ENCODE measurements at regions not wholly inside any gene's neighbourhood (a gene's known extent, or its start where the extent isn't known, plus 50 kb on each side); places are given as distances from the start of the nearest gene placed in this dataset.
A peak's percentile ranks its signal among the peaks of the same experiment; 100 is the strongest.
"Not testable (repeated sequence)": the region's sequence is repeated elsewhere in the genome, so short reads cannot be mapped to it uniquely, and the experiment has no call there.

- Mint-ChIP-seq H3K36me3 (no peaks in the 10 kb centered on the region), H3K27ac (no peak overlapping the region), H3K9me3 (peaks cover 0 to 8% (median 0%) of the 10 kb centered on the region in 8 donors), H3K4me1 (no peaks in the 10 kb centered on the region), H3K4me3 (no peak overlapping the region), H3K27me3 (peaks cover 8 to 15% of the 10 kb centered on the region in 2 donors)
- intact Hi-C loops (cut with micrococcal nuclease): no loop called here
- Histone ChIP-seq H3K4me1 (ENCODE audit: insufficient read depth, low read length) (no peaks in the 10 kb centered on the region), H3K36me3 (ENCODE audit: insufficient read depth, low read length) (no peaks in the 10 kb centered on the region), H3K27me3 (ENCODE audit: insufficient read depth, low read length) (no peaks in the 10 kb centered on the region), H3K4me3 (ENCODE audit: low read length in 2 of 2) (no peak overlapping the region), H3K9me3 (ENCODE audit: control insufficient read depth in 1 of 2, low read length in 2 of 2) (no peaks in the 10 kb centered on the region), H3K27ac (ENCODE audit: low read depth, low read length) (no peak overlapping the region)
- no peak for DNase-seq
- ChIA-PET CTCF (ENCODE audit: partially characterized antibody) (no interaction called here), POLR2A (ENCODE audit: partially characterized antibody) (no interaction called here)
These were observed 247.7 kb upstream of the SFSWAP start for GRCh38 chr12:131463174-131463573.

DNA sequence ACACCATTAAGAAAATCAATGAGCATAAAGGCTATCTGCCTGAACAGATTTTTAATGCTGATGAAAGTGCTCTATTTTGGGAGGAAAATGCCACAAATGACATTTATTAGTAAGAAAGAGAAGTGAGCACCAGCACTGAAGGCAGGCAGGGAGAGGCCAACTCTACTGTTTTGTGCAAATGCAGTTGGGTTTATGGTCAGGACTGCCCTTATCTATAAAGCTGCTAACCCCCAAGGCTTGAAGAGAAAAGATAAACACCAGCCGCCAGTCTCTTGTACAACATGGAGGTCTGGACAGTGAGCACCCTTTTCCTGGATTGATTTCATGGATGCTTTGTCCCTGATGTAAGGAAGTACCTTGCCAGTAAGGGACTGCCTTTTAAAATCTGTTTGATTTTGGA, 246.8 kb upstream of the SFSWAP start:
- ChIA-PET CTCF (ENCODE audit: partially characterized antibody) (no interaction called here), POLR2A (ENCODE audit: partially characterized antibody) (no interaction called here)
- Histone ChIP-seq H3K9me3 (ENCODE audit: control insufficient read depth in 1 of 2, low read length in 2 of 2) (no peaks in the 10 kb centered on the region), H3K4me3 (ENCODE audit: low read length in 2 of 2) (no peak overlapping the region), H3K27me3 (ENCODE audit: insufficient read depth, low read length) (no peaks in the 10 kb centered on the region), H3K4me1 (ENCODE audit: insufficient read depth, low read length) (no peaks in the 10 kb centered on the region), H3K27ac (ENCODE audit: low read depth, low read length) (no peak overlapping the region), H3K36me3 (ENCODE audit: insufficient read depth, low read length) (no peaks in the 10 kb centered on the region)
- no peak overlapping the region for H3K4me3 Mint-ChIP-seq
- intact Hi-C loops (cut with micrococcal nuclease): no loop called here
- peaks cover 0 to 8% (median 0%) of the 10 kb centered on the region in 8 donors for H3K9me3 Mint-ChIP-seq
- H3K27me3 Mint-ChIP-seq: peaks cover 6 to 8% of the 10 kb centered on the region in 2 donors
- H3K36me3 Mint-ChIP-seq: no peaks in the 10 kb centered on the region
- H3K27ac Mint-ChIP-seq: no peak overlapping the region
- no peaks in the 10 kb centered on the region for H3K4me1 Mint-ChIP-seq
- DNase-seq: no peak

DNA sequence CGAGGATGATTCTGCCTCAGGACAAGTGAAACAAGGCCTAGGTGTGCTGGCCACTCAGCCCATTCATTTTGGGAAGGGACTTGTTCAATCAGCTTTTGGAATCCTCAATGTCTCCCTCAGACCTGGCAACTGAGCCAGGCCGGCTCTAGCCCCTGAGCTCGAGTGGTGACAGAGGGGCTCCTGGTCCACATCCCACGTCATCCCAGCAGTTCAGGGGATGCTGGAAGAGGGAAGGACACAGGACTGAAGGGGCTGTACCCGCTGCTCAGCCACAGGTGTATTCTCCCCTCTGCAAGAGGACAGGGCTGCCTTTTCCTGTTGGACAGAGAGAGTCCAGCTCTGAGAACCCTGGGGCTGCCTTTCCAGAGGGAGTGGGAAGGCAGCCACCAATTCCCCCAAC, 244.6 kb upstream of the SFSWAP start:
- ChIA-PET POLR2A (ENCODE audit: partially characterized antibody) (no interaction called here), CTCF (ENCODE audit: partially characterized antibody) (no interaction called here)
- H3K9me3 Mint-ChIP-seq: peaks cover 0 to 8% (median 0%) of the 10 kb centered on the region in 8 donors
- H3K36me3 Mint-ChIP-seq: no peaks in the 10 kb centered on the region
- H3K4me1 Mint-ChIP-seq: peaks cover 0 to 2% (median 0%) of the 10 kb centered on the region in 4 donors
- H3K4me3 Mint-ChIP-seq: no peak overlapping the region
- DNase-seq: no peak
- intact Hi-C loops (cut with micrococcal nuclease): no loop called here
- H3K27ac Mint-ChIP-seq: no peak overlapping the region
- no peak overlapping the region for H3K4me3 ChIP-seq (ENCODE audit: low read length in 2 of 2)
- H3K27me3 ChIP-seq (ENCODE audit: insufficient read depth, low read length): no peaks in the 10 kb centered on the region
- no peak overlapping the region for H3K27ac ChIP-seq (ENCODE audit: low read depth, low read length)
- no peaks in the 10 kb centered on the region for H3K9me3 ChIP-seq (ENCODE audit: control insufficient read depth in 1 of 2, low read length in 2 of 2)
- no peaks in the 10 kb centered on the region for H3K4me1 ChIP-seq (ENCODE audit: insufficient read depth, low read length)
- no peaks in the 10 kb centered on the region for H3K36me3 ChIP-seq (ENCODE audit: insufficient read depth, low read length)
- peaks cover 1 to 7% of the 10 kb centered on the region in 2 donors for H3K27me3 Mint-ChIP-seq

- CTCF ChIA-PET (ENCODE audit: partially characterized antibody): no interaction called here
- peaks cover 1 to 7% of the 10 kb centered on the region in 2 donors for H3K27me3 Mint-ChIP-seq
These were observed 244.0 kb upstream of the SFSWAP start for GRCh38 chr12:131466932-131467331.

GRCh38 chr12:131468206-131468605, 242.7 kb upstream of the SFSWAP start:
- DNase-seq: no peak
- H3K36me3 ChIP-seq (ENCODE audit: insufficient read depth, low read length): no peaks in the 10 kb centered on the region
- peaks cover 0 to 2% (median 0%) of the 10 kb centered on the region in 4 donors for H3K4me1 Mint-ChIP-seq
- intact Hi-C loops (cut with micrococcal nuclease): no loop called here
- H3K9me3 Mint-ChIP-seq: peaks cover 0 to 1% (median 0%) of the 10 kb centered on the region in 8 donors
- no peak overlapping the region for H3K4me3 Mint-ChIP-seq
- no peaks in the 10 kb centered on the region for H3K9me3 ChIP-seq (ENCODE audit: control insufficient read depth in 1 of 2, low read length in 2 of 2)
- H3K4me3 ChIP-seq (ENCODE audit: low read length in 2 of 2): no peak overlapping the region
- no peaks in the 10 kb centered on the region for H3K4me1 ChIP-seq (ENCODE audit: insufficient read depth, low read length)
- CTCF ChIA-PET (ENCODE audit: partially characterized antibody): no interaction called here
- no peak overlapping the region for H3K27ac ChIP-seq (ENCODE audit: low read depth, low read length)
- peak overlapping the region in 1 of 7 donors; percentile 13 for H3K27ac Mint-ChIP-seq
- POLR2A ChIA-PET (ENCODE audit: partially characterized antibody): no interaction called here
- no peaks in the 10 kb centered on the region for H3K27me3 ChIP-seq (ENCODE audit: insufficient read depth, low read length)
- peaks cover 0 to 3% of the 10 kb centered on the region in 2 donors for H3K27me3 Mint-ChIP-seq
- H3K36me3 Mint-ChIP-seq: no peaks in the 10 kb centered on the region

More at GRCh38 chr12:131466932-131467331, 244.0 kb upstream of the SFSWAP start:
- Histone ChIP-seq H3K4me3 (ENCODE audit: low read length in 2 of 2) (no peak overlapping the region), H3K27ac (ENCODE audit: low read depth, low read length) (no peak overlapping the region), H3K36me3 (ENCODE audit: insufficient read depth, low read length) (no peaks in the 10 kb centered on the region), H3K27me3 (ENCODE audit: insufficient read depth, low read length) (no peaks in the 10 kb centered on the region), H3K9me3 (ENCODE audit: control insufficient read depth in 1 of 2, low read length in 2 of 2) (no peaks in the 10 kb centered on the region), H3K4me1 (ENCODE audit: insufficient read depth, low read length) (no peaks in the 10 kb centered on the region)
- no peak for DNase-seq
- Mint-ChIP-seq H3K27ac (no peak overlapping the region), H3K4me3 (no peak overlapping the region), H3K4me1 (peaks cover 0 to 2% (median 0%) of the 10 kb centered on the region in 4 donors), H3K9me3 (peaks cover 0 to 7% (median 0%) of the 10 kb centered on the region in 8 donors), H3K36me3 (no peaks in the 10 kb centered on the region)
- POLR2A ChIA-PET (ENCODE audit: partially characterized antibody): no interaction called here
- intact Hi-C loops (cut with micrococcal nuclease): no loop called here

DNA sequence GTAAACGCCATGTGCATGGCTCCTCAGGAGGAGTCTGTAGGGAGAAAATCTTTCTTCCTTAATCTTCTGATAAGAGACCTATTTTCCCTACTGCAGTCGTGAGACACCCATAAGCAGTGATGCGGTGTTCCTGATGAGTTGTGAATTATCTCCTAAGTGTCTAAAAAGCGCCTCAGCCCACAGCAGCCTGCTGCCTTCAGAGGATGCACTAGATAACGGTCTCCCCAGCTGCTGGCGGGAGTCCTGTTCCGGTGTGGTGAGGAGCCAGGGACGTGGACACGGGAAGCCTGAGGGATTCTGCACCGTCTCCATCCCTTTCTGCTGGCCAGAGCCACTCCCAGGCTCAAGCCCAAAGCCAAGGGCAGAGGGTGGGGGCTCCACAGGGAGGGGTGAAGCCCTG, 240.9 kb upstream of the SFSWAP start:
- H3K36me3 Mint-ChIP-seq; H3K27ac ChIP-seq (ENCODE audit: low read depth, low read length); CTCF ChIA-PET (ENCODE audit: partially characterized antibody); H3K4me3 Mint-ChIP-seq; intact Hi-C loops (cut with micrococcal nuclease); H3K4me3 ChIP-seq (ENCODE audit: low read length in 2 of 2); H3K9me3 ChIP-seq (ENCODE audit: control insufficient read depth in 1 of 2, low read length in 2 of 2); H3K36me3 ChIP-seq (ENCODE audit: insufficient read depth, low read length); H3K27ac Mint-ChIP-seq; H3K27me3 ChIP-seq (ENCODE audit: insufficient read depth, low read length); DNase-seq; H3K9me3 Mint-ChIP-seq; H3K27me3 Mint-ChIP-seq; H3K4me1 ChIP-seq (ENCODE audit: insufficient read depth, low read length); POLR2A ChIA-PET (ENCODE audit: partially characterized antibody): not testable (repeated sequence)
- H3K4me1 Mint-ChIP-seq: peaks cover 0 to 14% (median 5%) of the 10 kb centered on the region in 4 donors

DNA sequence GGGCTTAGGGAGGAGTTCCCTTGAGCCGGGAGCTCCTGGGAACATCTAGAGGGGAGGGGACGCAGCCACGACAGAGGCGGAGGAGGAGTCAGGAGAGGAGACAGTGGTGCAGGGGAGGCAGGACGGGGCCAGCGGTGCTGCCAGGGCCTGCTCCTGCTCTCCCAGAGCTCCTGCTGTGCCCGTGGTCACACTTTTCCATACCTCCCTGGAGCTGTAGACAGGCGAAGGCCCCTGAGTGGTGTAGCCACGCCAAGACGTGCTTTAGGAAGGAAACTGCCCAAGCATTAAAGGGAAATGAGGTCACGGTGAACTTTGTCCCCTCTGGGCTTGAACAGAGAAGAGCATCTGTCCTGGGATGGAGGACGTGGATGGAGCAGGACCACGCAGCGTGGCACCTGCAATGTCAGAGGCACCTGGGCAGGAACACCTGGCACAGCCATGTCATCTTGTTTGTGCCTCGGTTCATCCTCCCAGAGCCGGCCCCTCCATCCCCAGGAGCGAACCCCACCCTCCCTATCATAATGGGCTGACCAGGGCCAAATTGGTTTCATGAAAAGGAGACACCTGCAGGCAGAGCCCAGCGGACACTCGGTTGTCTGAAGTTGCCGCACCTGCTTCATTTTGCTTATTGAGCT, 239.5 kb upstream of the SFSWAP start:
- no peaks in the 10 kb centered on the region for H3K36me3 Mint-ChIP-seq
- ChIA-PET POLR2A (ENCODE audit: partially characterized antibody) (no interaction called here), CTCF (ENCODE audit: partially characterized antibody) (no interaction called here)
- H3K4me1 Mint-ChIP-seq: peaks cover 0 to 14% (median 5%) of the 10 kb centered on the region in 4 donors
- no peak overlapping the region for H3K4me3 ChIP-seq (ENCODE audit: low read length in 2 of 2)
- H3K4me1 ChIP-seq (ENCODE audit: insufficient read depth, low read length): no peaks in the 10 kb centered on the region
- no peak overlapping the region for H3K27ac ChIP-seq (ENCODE audit: low read depth, low read length)
- no peaks in the 10 kb centered on the region for H3K9me3 ChIP-seq (ENCODE audit: control insufficient read depth in 1 of 2, low read length in 2 of 2)
- no peak overlapping the region for H3K4me3 Mint-ChIP-seq
- H3K27ac Mint-ChIP-seq: no peak overlapping the region
- peaks cover 0 to 5% of the 10 kb centered on the region in 2 donors for H3K27me3 Mint-ChIP-seq
- intact Hi-C loops (cut with micrococcal nuclease): no loop called here
- H3K9me3 Mint-ChIP-seq: no peaks in the 10 kb centered on the region
- no peaks in the 10 kb centered on the region for H3K27me3 ChIP-seq (ENCODE audit: insufficient read depth, low read length)
- H3K36me3 ChIP-seq (ENCODE audit: insufficient read depth, low read length): no peaks in the 10 kb centered on the region
- DNase-seq: no peak

Measured in CD4-positive, alpha-beta memory T cell (primary cell).